H1 (cell line): ENCODE measurements at regions not wholly inside any gene's neighbourhood (a gene's known extent, or its start where the extent isn't known, plus 50 kb on each side); places are given as distances from the start of the nearest gene placed in this dataset.

ENCODE experiments used
- CTCF ChIA-PET: fragments of 300-600 bp; sonication (Branson Sonifier 250); formaldehyde crosslinking; loops from one replicate; lab custom pipeline; 2021; ENCODE audit not compliant: partially characterized antibody; lab: Charles Lee
- POLR2A ChIA-PET: fragments of 300-600 bp; sonication (Branson Sonifier 250); formaldehyde crosslinking; loops from one replicate; lab custom pipeline; 2021; ENCODE audit warnings: inconsistent platforms; ENCODE audit not compliant: partially characterized antibody; lab: Charles Lee
- DNase-seq, 2 experiments: peaks; one replicate each; pipeline versions ENCODE4 v3.0.0 to v3.0.0-alpha.2; 2010 to 2022; ENCODE audit warnings: low spot score in 2 of 2, low read depth in 1 of 2, mixed read lengths in 1 of 2
- FAIRE-seq: peaks from 2 replicates; lab custom pipeline; 2011; peaks lifted over from hg19 to GRCh38; lab: Jason Lieb, UNC
- H2AFZ ChIP-seq: 2 replicates; pipeline ENCODE4 v1.8.1; 2012; ENCODE audit warnings: low read length, inconsistent platforms
- H2AK5ac ChIP-seq: 2 replicates; pipeline ENCODE4 v1.6.1; 2013; ENCODE audit warnings: low read depth, low read length
- H2BK120ac ChIP-seq: replicated peaks from 2 replicates; pipeline ENCODE3; 2013; ENCODE audit warnings: low read depth, low read length, inconsistent platforms
- H2BK12ac ChIP-seq: 2 replicates; pipeline ENCODE4 v1.6.1; 2013; ENCODE audit warnings: low read depth, low read length
- H2BK15ac ChIP-seq: 2 replicates; pipeline ENCODE4 v1.6.1; 2013; ENCODE audit warnings: low read length
- H2BK20ac ChIP-seq: 2 replicates; pipeline ENCODE4 v1.6.1; 2013; ENCODE audit warnings: low read length
- H2BK5ac ChIP-seq: 2 replicates; pipeline ENCODE4 v1.6.1; 2013; ENCODE audit warnings: low read depth, low read length
- H3K14ac ChIP-seq: 2 replicates; pipeline ENCODE4 v1.6.1; 2013; ENCODE audit warnings: inconsistent platforms; ENCODE audit not compliant: insufficient read length
- H3K18ac ChIP-seq: 2 replicates; pipeline ENCODE4 v1.6.1; 2013; ENCODE audit warnings: low read length; ENCODE audit errors: extremely low read depth
- H3K23ac ChIP-seq: 2 replicates; pipeline ENCODE4 v1.6.1; 2013; ENCODE audit warnings: inconsistent platforms; ENCODE audit not compliant: insufficient read length
- H3K23me2 ChIP-seq: 2 replicates; pipeline ENCODE4 v1.6.1; 2013; ENCODE audit warnings: low read depth, low read length
- H3K27ac ChIP-seq: 2 replicates; pipeline ENCODE4 v1.6.1; 2011; ENCODE audit warnings: low read depth, low read length, inconsistent platforms
- H3K27me3 ChIP-seq, 4 experiments: replicated peaks in 1 of 4; 1 replicate in 1 of 4; 2 replicates in 3 of 4; pipeline versions ENCODE4 v1.6.1 to v1.8.1; 2011 to 2013; ENCODE audit warnings: low read length in 3 of 4, mild to moderate bottlenecking in 3 of 4, inconsistent platforms in 2 of 4, mixed read lengths in 2 of 4, moderate library complexity in 1 of 4; ENCODE audit not compliant: control insufficient read depth in 3 of 4, insufficient read depth in 3 of 4; ENCODE audit errors: extremely low read depth in 1 of 4
- H3K36me3 ChIP-seq, 4 experiments: 2 replicates each; pipeline versions ENCODE4 v1.6.1 to v1.8.1; 2011 to 2013; ENCODE audit warnings: mild to moderate bottlenecking in 4 of 4, low read length in 3 of 4, moderate library complexity in 2 of 4, control low read depth in 1 of 4, inconsistent platforms in 1 of 4; ENCODE audit not compliant: insufficient read depth in 4 of 4, control insufficient read depth in 2 of 4
- H3K4ac ChIP-seq: replicated peaks from 2 replicates; pipeline ENCODE3; 2013; ENCODE audit warnings: low read length, low read depth, mixed read lengths, inconsistent platforms; ENCODE audit not compliant: insufficient read length
- H3K4me1 ChIP-seq, 4 experiments: replicated peaks in 1 of 4; 1 replicate in 1 of 4; 2 replicates in 3 of 4; pipeline versions ENCODE4 v1.6.1 to v1.8.1; 2011 to 2013; ENCODE audit warnings: low read length in 3 of 4, inconsistent platforms in 2 of 4, mixed read lengths in 1 of 4; ENCODE audit not compliant: insufficient read depth in 4 of 4, control insufficient read depth in 3 of 4
- H3K4me2 ChIP-seq, 2 experiments: 2 replicates each; pipeline versions ENCODE4 v1.6.1 to v1.8.1; 2011 to 2013; ENCODE audit warnings: low read depth in 2 of 2, low read length in 2 of 2, control low read depth in 1 of 2, inconsistent platforms in 1 of 2, mild to moderate bottlenecking in 1 of 2; ENCODE audit not compliant: insufficient read depth in 1 of 2
- H3K4me3 ChIP-seq, 4 experiments: fragments of 200-600, 300-600 bp in 1 of 4; sonication (generic), shearing (Covaris generic), sonication (Bioruptor Twin) in 1 of 4; 2 replicates each; pipeline versions ENCODE4 v1.5.1 to v1.8.1; 2011 to 2016; ENCODE audit warnings: low read length in 4 of 4, low read depth in 3 of 4, control low read depth in 2 of 4, inconsistent platforms in 2 of 4, mild to moderate bottlenecking in 2 of 4, mixed read lengths in 1 of 4, moderate library complexity in 1 of 4; ENCODE audit not compliant: insufficient read depth in 2 of 4; ENCODE audit errors: extremely low read depth in 1 of 4
- H3K56ac ChIP-seq: replicated peaks from 2 replicates; pipeline ENCODE3; 2013; ENCODE audit warnings: low read depth, mild to moderate bottlenecking, mixed read lengths, low read length, inconsistent platforms; ENCODE audit not compliant: insufficient read length
- H3K79me1 ChIP-seq: 2 replicates; pipeline ENCODE4 v1.6.1; 2013; ENCODE audit warnings: low read depth, low read length, control low read depth
- H3K79me2 ChIP-seq, 2 experiments: 2 replicates each; pipeline versions ENCODE4 v1.6.1 to v1.8.1; 2012 to 2013; ENCODE audit warnings: low read length in 2 of 2, mild to moderate bottlenecking in 2 of 2, inconsistent platforms in 1 of 2; ENCODE audit not compliant: insufficient read depth in 2 of 2, control insufficient read depth in 1 of 2
- H3K9ac ChIP-seq, 4 experiments: replicated peaks in 1 of 4; 1 replicate in 1 of 4; 2 replicates in 3 of 4; pipeline versions ENCODE4 v1.6.1 to v1.8.1; 2011 to 2013; ENCODE audit warnings: low read depth in 3 of 4, low read length in 3 of 4, control low read depth in 2 of 4, mild to moderate bottlenecking in 2 of 4, moderate library complexity in 2 of 4, inconsistent platforms in 1 of 4; ENCODE audit errors: extremely low read depth in 1 of 4
- H3K9me3 ChIP-seq, 2 experiments: 2 replicates each; pipeline versions ENCODE4 v1.6.1 to v1.8.1; 2012 to 2013; ENCODE audit warnings: mild to moderate bottlenecking in 2 of 2, moderate library complexity in 2 of 2, control low read depth in 1 of 2, inconsistent platforms in 1 of 2, low read depth in 1 of 2, low read length in 1 of 2, mixed read lengths in 1 of 2; ENCODE audit not compliant: insufficient read depth in 2 of 2
- H4K20me1 ChIP-seq, 2 experiments: replicated peaks in 1 of 2; 2 replicates each; pipeline versions ENCODE3 to v1.8.1; 2011 to 2013; ENCODE audit warnings: inconsistent platforms in 2 of 2, low read length in 2 of 2, mild to moderate bottlenecking in 1 of 2; ENCODE audit not compliant: insufficient read depth in 2 of 2, control insufficient read depth in 1 of 2
- H4K5ac ChIP-seq: 2 replicates; pipeline ENCODE4 v1.6.1; 2013; ENCODE audit warnings: low read length, low read depth, mixed read lengths, inconsistent platforms; ENCODE audit not compliant: insufficient read length
- H4K8ac ChIP-seq: 2 replicates; pipeline ENCODE4 v1.8.0; 2013; ENCODE audit warnings: mild to moderate bottlenecking, moderate library complexity, low read length, inconsistent platforms; ENCODE audit not compliant: insufficient read depth; ENCODE audit errors: extremely low read depth
- H4K91ac ChIP-seq: replicated peaks from 2 replicates; pipeline ENCODE3; 2013; ENCODE audit warnings: low read length, mixed read lengths, inconsistent platforms; ENCODE audit not compliant: insufficient read length
- FOSL1 ChIP-seq: IDR thresholded peaks from 2 replicates; pipeline ENCODE4 v1.6.1; 2011; ENCODE audit warnings: mild to moderate bottlenecking, low read depth, low read length, moderate library complexity; ENCODE audit not compliant: insufficient read depth
- RBBP5 ChIP-seq: IDR thresholded peaks from 2 replicates; pipeline ENCODE4 v1.7.1; 2012; ENCODE audit warnings: low read depth, mild to moderate bottlenecking, inconsistent platforms, low read length, moderate library complexity, borderline replicate concordance
- SIX5 ChIP-seq: IDR thresholded peaks from 2 replicates; pipeline ENCODE4 v1.6.1; 2011; ENCODE audit warnings: mild to moderate bottlenecking, low read depth, low read length
- WGBS, 2 experiments: shearing (Covaris generic) in 1 of 2; methylation state at CpG; one replicate each; pipeline versions ENCODE4 v1.1.6 to v1.1.7; 2013 to 2015; ENCODE audit warnings: low lambda C conversion rate in 2 of 2, mixed read lengths in 2 of 2, inconsistent platforms in 1 of 2, low coverage in 1 of 2, missing lambda C conversion rate in 1 of 2; ENCODE audit not compliant: insufficient replicate concordance in 2 of 2, insufficient coverage in 1 of 2, insufficient read length in 1 of 2; ENCODE audit errors: extremely low coverage in 1 of 2, missing lambda C conversion rate in 1 of 2; 5-methylcytosine and 5-hydroxymethylcytosine counted together

DNA sequence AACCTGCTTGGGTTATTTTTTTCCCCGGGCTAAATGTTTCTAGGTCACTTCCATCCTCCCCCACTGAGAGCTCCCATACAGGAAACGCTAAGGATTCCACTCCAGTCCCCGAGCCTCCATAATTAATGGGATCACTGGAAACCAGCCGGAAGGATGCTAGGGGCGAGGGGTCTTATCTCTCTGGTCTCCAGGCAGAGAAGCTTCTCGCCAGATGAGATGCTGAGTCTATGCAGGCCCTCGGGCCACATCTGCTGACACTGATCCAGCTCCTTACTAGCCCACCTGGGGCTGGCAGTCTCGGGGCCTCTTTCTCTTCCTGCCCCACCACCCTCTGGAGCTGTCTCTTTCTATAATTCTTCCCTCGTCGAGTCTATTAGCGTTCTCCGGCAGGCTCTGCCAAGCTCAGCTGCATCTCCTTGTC is 125.9 kb upstream of the SYT13 start:
- no peak overlapping the region for H3K14ac ChIP-seq

More for the DNA sequence above, 125.9 kb upstream of the SYT13 start:
- Histone ChIP-seq H3K4me1 (peaks cover 18 to 29% (median 24%) of the 10 kb centered on the region in 4 experiments), H4K91ac (no peak overlapping the region), H3K79me1 (no peaks in the 10 kb centered on the region), H2BK12ac (peak overlapping the region; percentile 68; the same call in 1 of the 2 replicates), H2BK20ac (no peak overlapping the region), H3K79me2 (no peaks in the 10 kb centered on the region), H3K27me3 (no peaks in the 10 kb centered on the region), H3K23ac (no peak overlapping the region), H2BK5ac (0 out of 2 replicates have a peak overlapping the region, but pooled peaks have one; percentile 83), H2AK5ac (no peak overlapping the region; the same call in 1 of the 2 replicates), H3K27ac (no peak overlapping the region), H3K4me2 (peak overlapping the region; percentile 61 to 70), H4K8ac (0 out of 2 replicates have a peak overlapping the region, but pooled peaks have one; percentile 18), H3K56ac (no peak overlapping the region), H2BK120ac (peak overlapping the region; percentile 34), H3K36me3 (no peaks in the 10 kb centered on the region), H3K9ac (no peak overlapping the region), H3K4ac (no peak overlapping the region), H2AFZ (0 out of 2 replicates have a peak overlapping the region, but pooled peaks have one; percentile 15), H3K9me3 (no peaks in the 10 kb centered on the region), H3K18ac (no peak overlapping the region; the same call in 1 of the 2 replicates), H3K23me2 (peaks cover 6% of the 10 kb centered on the region; the same call in 1 of the 2 replicates), H4K5ac (no peak overlapping the region), H4K20me1 (no peaks in the 10 kb centered on the region), H3K4me3 (peak overlapping the region in 1 of 4 experiments; percentile 40; a peak in 2 of 8 replicates), H2BK15ac (no peak overlapping the region)
- ChIA-PET CTCF (interaction anchor here (0.8 to 2.5 kb wide), 9 partner anchors 8 to 359 kb away, joined by 3 to 7 read pairs (median 4); no protein-coding TSS in a partner anchor), POLR2A (interaction anchor here (1.2 to 2.1 kb wide), 2 partner anchors 8 to 9 kb away, joined by 3 to 5 read pairs; no protein-coding TSS in a partner anchor)
- DNase-seq (peak in 1 of 2 experiments; percentile 56), FAIRE-seq (no peak)
- WGBS, 2 experiments = 43% methylated on average over 12 of the region's 12 CpGs; no CpG with 5 or more reads in 1 of the 2 experiments
- TF ChIP-seq FOSL1 (no peak), SIX5 (no peak), RBBP5 (no peak)
